GM21515 (cell line): ENCODE measurements at regions not wholly inside any gene's neighbourhood (a gene's known extent, or its start where the extent isn't known, plus 50 kb on each side); places are given as distances from the start of the nearest gene placed in this dataset.
"Not testable (repeated sequence)": the region's sequence is repeated elsewhere in the genome, so short reads cannot be mapped to it uniquely, and the experiment has no call there.

Source experiments
- ATAC-seq: cut with Tn5 transposase; IDR thresholded peaks from one replicate; pipeline ENCODE4 v1.9.1; 2021; ENCODE audit not compliant: unreplicated experiment

GRCh38 chr3:78497767-78498166 lies 1270.0 kb downstream of the ROBO1 start:
- no peak for ATAC-seq

- ATAC-seq: no peak
Measured at GRCh38 chr3:78506061-78506460, 1261.7 kb downstream of the ROBO1 start.

- ATAC-seq: no peak
Measured at GRCh38 chr3:78506581-78507195, 1261.1 kb downstream of the ROBO1 start.

GRCh38 chr3:78507196-78507984 lies 1260.4 kb downstream of the ROBO1 start:
- ATAC-seq: no peak

- no peak for ATAC-seq
Measured at GRCh38 chr3:78511840-78512239, 1256.0 kb downstream of the ROBO1 start.

GRCh38 chr3:78512786-78513185 lies 1255.0 kb downstream of the ROBO1 start:
- not testable (repeated sequence) for ATAC-seq

- ATAC-seq: no peak
Measured at GRCh38 chr3:78516437-78516836, 1251.4 kb downstream of the ROBO1 start.

GRCh38 chr3:78516937-78517336 lies 1250.9 kb downstream of the ROBO1 start:
- ATAC-seq: no peak

- no peak for ATAC-seq
Measured at GRCh38 chr3:78517965-78518364, 1249.8 kb downstream of the ROBO1 start.

- no peak for ATAC-seq
Measured at GRCh38 chr3:78519281-78519680, 1248.5 kb downstream of the ROBO1 start.

- no peak for ATAC-seq
Measured at GRCh38 chr3:78529601-78530000, 1238.2 kb downstream of the ROBO1 start.

GRCh38 chr3:78540485-78540884 lies 1227.3 kb downstream of the ROBO1 start:
- no peak for ATAC-seq

GRCh38 chr3:78545827-78546226 lies 1222.0 kb downstream of the ROBO1 start:
- ATAC-seq: no peak
